Lower leg skin (tissue), 4 donors: ENCODE measurements at regions not wholly inside any gene's neighbourhood (a gene's known extent, or its start where the extent isn't known, plus 50 kb on each side); places are given as distances from the start of the nearest gene placed in this dataset.
"Not testable (repeated sequence)": the region's sequence is repeated elsewhere in the genome, so short reads cannot be mapped to it uniquely, and the experiment has no call there.

ENCODE experiments used
- DNase-seq, 2 donors: peaks; one replicate each; pipeline ENCODE4 v3.0.0-alpha.2; 2019; ENCODE audit warnings: low spot score in 2 of 2
- H3K4me3 ChIP-seq: fragments of 200-600 bp; sonication (generic); 2 replicates; pipeline ENCODE4 v1.5.1; 2017; ENCODE audit warnings: mild to moderate bottlenecking, low read depth; ENCODE audit not compliant: poor library complexity, severe bottlenecking
- POLR2A ChIP-seq, 2 donors: fragments of 450-650 bp; IDR thresholded peaks; one replicate each; pipeline ENCODE4 v1.6.1; 2016 to 2017; ENCODE audit warnings: antibody characterized with exemption in 2 of 2, mild to moderate bottlenecking in 1 of 2, moderate library complexity in 1 of 2
- WGBS, 2 donors: methylation state at CpG; one replicate each; pipeline ENCODE4 v1.1.5; 2018; 5-methylcytosine and 5-hydroxymethylcytosine counted together
- intact Hi-C: fragments of 100-400 bp; cut with DNase I; formaldehyde crosslinking; loops from one replicate; pipeline ENCODE4 v1.15.0; 2023; ENCODE audit warnings: low total_unique reads
- TF ChIP-seq, protein P1 (sequence below), 3 donors: fragments of 450-650 bp; IDR thresholded peaks; one replicate each; pipeline ENCODE4 v1.5.1; 2016; ENCODE audit warnings: antibody characterized with exemption in 3 of 3, mild to moderate bottlenecking in 3 of 3, moderate library complexity in 2 of 3

DNA sequence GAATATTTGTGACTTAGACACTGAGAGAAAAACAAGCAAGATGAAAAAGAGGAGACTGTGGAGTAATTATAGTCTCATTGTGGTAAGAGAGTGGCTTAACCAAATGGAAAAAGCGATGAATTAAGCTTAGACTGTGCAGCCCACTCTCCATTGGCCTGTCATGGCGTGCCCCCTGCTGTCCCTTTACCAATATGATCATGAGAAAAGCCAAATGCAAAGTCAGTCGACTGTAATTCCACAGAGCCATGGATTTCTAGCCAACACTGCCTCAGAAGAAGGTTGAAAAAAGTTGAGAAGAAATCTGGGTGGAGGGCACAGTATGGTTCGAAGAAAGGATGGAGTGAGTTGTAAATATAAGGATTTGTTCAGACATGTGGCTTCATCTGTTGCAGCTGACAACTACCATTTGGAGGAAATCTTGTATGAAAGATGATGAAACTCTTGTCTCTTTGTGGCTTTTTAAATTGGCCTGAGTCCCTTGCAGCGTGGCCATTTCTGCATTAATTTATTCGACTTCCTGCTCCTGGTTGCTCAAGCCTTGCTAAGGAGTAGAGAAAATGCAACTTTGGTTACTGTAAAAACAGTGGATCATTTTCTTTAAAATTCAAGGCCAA lies 251.4 kb downstream of the DOK5 start:
- WGBS, 2 donors = 51 to 53% methylated on average over 6 of the region's 6 CpGs
- no peak for DNase-seq
- no peak for TF ChIP-seq POLR2A (IDR thresholded peaks at IDR 0.05)
- TF ChIP-seq, protein P1, sequence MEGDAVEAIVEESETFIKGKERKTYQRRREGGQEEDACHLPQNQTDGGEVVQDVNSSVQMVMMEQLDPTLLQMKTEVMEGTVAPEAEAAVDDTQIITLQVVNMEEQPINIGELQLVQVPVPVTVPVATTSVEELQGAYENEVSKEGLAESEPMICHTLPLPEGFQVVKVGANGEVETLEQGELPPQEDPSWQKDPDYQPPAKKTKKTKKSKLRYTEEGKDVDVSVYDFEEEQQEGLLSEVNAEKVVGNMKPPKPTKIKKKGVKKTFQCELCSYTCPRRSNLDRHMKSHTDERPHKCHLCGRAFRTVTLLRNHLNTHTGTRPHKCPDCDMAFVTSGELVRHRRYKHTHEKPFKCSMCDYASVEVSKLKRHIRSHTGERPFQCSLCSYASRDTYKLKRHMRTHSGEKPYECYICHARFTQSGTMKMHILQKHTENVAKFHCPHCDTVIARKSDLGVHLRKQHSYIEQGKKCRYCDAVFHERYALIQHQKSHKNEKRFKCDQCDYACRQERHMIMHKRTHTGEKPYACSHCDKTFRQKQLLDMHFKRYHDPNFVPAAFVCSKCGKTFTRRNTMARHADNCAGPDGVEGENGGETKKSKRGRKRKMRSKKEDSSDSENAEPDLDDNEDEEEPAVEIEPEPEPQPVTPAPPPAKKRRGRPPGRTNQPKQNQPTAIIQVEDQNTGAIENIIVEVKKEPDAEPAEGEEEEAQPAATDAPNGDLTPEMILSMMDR (IDR thresholded peaks at IDR 0.05) = no peak
- H3K4me3 ChIP-seq = no peak overlapping the region
- intact Hi-C loops = no loop called here

DNA sequence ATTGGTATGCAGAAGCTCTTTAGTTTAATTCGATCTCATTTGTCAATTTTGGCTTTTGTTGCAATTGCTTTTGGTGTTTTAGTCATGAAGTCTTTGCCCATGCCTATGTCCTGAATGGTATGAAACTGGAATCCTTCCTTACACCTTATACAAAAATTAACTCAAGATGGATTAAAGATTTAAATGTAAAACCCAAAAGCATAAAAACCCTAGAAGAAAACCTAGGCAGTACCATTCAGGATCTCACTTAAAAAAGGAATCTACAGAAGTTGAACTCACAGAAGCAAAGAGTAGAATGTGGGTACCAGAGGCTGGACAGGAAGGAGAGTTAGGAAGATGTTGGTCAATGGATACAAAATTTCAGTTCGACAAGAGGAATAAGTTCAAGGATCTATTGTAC lies 249.9 kb downstream of the DOK5 start:
- H3K4me3 ChIP-seq, DNase-seq, intact Hi-C loops: not testable (repeated sequence)
- 84 to 88% methylated on average over 2 of the region's 2 CpGs for WGBS, 2 donors

DNA sequence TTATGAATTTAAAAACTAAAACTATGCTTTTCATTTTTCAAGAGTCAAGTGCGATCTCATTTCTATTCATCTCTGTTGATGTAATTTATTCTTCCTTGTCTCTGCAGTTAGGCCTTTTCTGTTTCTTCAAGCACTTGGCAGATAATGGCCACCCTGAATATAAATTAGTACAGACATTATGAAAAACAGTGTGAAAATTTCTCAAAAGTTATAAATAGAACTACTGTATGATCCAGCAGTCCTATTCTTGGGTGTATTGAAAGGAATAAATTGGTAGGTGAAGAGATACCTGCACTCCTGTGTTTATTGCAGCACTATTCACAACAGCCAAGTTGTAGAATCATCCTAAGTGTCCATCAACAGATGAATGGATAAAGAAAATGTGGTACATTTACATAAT lies 248.3 kb downstream of the DOK5 start:
- intact Hi-C loops = no loop called here
- WGBS, 2 donors = 98% methylated on average over 1 of the region's 1 CpG
- no peak overlapping the region for H3K4me3 ChIP-seq
- DNase-seq = no peak
- TF ChIP-seq POLR2A (IDR thresholded peaks at IDR 0.05) = no peak
- TF ChIP-seq, protein P1 (IDR thresholded peaks at IDR 0.05) = no peak

DNA sequence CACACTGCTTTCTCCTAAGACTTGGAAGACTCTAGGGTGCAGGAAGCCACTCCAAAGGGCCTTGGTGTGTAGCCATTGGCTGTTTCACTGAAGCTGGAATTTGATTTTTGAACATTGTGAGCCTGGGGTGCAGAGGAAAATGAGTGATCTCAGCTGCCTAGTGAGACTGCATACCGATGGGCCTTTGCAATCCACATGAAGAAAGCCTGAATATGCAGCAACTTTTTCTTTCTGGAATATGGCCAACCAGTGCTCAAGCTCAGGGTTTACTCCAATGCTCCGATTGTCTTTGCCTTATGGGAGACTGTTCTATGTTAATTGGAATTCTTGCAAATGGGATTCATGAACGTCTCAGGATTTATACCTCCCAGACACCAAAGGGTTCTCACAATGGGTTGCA lies 242.6 kb downstream of the DOK5 start:
- DNase-seq = no peak
- 55 to 57% methylated on average over 3 of the region's 3 CpGs for WGBS, 2 donors
- intact Hi-C loops = no loop called here
- TF ChIP-seq, protein P1 (IDR thresholded peaks at IDR 0.05) = no peak
- TF ChIP-seq POLR2A (IDR thresholded peaks at IDR 0.05) = no peak
- no peak overlapping the region for H3K4me3 ChIP-seq

DNA sequence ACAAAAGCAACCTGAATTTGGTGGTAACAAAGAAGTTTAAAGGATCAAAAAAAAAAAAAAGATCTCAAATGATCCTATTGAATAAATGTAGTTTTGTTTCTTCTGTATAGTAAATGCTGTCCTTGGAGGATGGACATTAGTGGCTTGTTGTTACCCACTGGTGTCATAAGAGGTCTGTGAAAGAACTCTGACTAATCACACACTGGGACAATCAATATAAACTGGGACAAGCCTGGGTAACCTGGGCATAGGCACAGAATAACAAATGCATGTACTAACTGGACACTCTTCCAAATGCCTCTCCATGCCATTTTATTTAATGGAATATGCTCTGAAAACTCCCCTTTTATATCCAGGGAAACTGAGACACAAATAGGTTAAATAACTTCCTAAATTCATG lies 241.4 kb downstream of the DOK5 start:
- DNase-seq = no peak
- TF ChIP-seq, protein P1 (IDR thresholded peaks at IDR 0.05) = no peak
- TF ChIP-seq POLR2A (IDR thresholded peaks at IDR 0.05) = no peak
- no peak overlapping the region for H3K4me3 ChIP-seq
- intact Hi-C loops = no loop called here

DNA sequence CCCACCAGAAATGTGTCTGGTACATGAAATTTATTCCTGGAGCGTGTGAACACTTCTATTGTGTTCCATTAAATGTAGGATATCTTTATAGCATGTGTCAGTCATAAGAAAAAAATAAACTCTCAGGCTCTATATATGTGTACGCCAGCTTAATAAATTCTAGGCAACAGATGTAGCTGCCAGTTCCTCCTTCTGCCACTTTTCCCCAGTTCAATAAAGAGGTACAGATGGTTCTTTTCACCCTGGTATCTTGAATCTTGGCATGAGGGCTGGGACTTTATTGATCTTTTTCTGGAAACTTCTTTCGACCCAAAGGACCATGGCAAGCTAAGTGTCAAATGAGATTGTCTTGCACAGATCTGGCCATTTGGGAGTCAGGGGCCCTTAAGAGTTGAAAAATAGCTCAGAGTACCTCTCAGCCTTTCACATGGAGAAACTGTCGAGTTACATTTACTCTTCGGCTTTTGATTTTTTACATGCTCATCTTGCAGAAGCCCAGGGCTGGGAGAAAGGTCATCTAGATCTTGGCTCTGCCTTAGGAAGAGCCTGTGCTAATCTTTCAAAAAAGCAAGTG lies 240.9 kb downstream of the DOK5 start:
- H3K4me3 ChIP-seq = no peak overlapping the region
- intact Hi-C loops = no loop called here
- WGBS, 2 donors = 81 to 83% methylated on average over 5 of the region's 5 CpGs
- DNase-seq = no peak
- no peak for TF ChIP-seq POLR2A (IDR thresholded peaks at IDR 0.05)
- TF ChIP-seq, protein P1 (IDR thresholded peaks at IDR 0.05) = no peak
